ENCODE measurements at regions not wholly inside any gene's neighbourhood (a gene's known extent, or its start where the extent isn't known, plus 50 kb on each side); places are given as distances from the start of the nearest gene placed in this dataset.

GRCh38 chr4:116959045-116959444 is 126.3 kb downstream of the TRAM1L1 start:
- TF ChIP-seq EZH2phosphoT487 (IDR thresholded peaks at IDR 0.05; ENCODE audit: insufficient read depth, low read depth) (no peak), EZH2 (IDR thresholded peaks at IDR 0.05; ENCODE audit: insufficient read depth, poor library complexity, severe bottlenecking) (no peak)
- H3F3A ChIP-seq (ENCODE audit: insufficient read depth): no peaks in the 10 kb centered on the region
- H3K4me2 ChIP-seq (ENCODE audit: unreplicated experiment): no peak overlapping the region
- H3K9me3 ChIP-seq (ENCODE audit: low read depth): peaks cover 7% of the 10 kb centered on the region
- no peaks in the 10 kb centered on the region for H3K79me2 ChIP-seq (ENCODE audit: insufficient read depth)
- no peaks in the 10 kb centered on the region for H3K9me2 ChIP-seq (ENCODE audit: insufficient read depth)
- H3K4me1 ChIP-seq (ENCODE audit: insufficient read depth): no peaks in the 10 kb centered on the region
- in situ Hi-C loops (cut with MboI): no loop called here
- H3K9ac ChIP-seq: no peak overlapping the region
- no peak for DNase-seq
- no peak overlapping the region for H2AFZ ChIP-seq
- H4K20me1 ChIP-seq (ENCODE audit: insufficient read depth): no peaks in the 10 kb centered on the region
- no peaks in the 10 kb centered on the region for H3K27me3 ChIP-seq (replicated peaks; ENCODE audit: insufficient read depth)
- H3K4me3 ChIP-seq: no peak overlapping the region
- H3K36me3 ChIP-seq (ENCODE audit: low read depth): no peaks in the 10 kb centered on the region
- no peak overlapping the region for H3K27ac ChIP-seq

- no peak overlapping the region for H3K4me3 ChIP-seq
- H3K9me3 ChIP-seq (ENCODE audit: low read depth): peaks cover 7% of the 10 kb centered on the region
- WGBS, 2 experiments (ENCODE audit: low coverage in 1 of 2, low lambda C conversion rate in 2 of 2, missing lambda C conversion rate in 2 of 2): 5% methylated on average over 3 of the region's 3 CpGs
- no peaks in the 10 kb centered on the region for H3K27me3 ChIP-seq (replicated peaks; ENCODE audit: insufficient read depth)
- H4K20me1 ChIP-seq (ENCODE audit: insufficient read depth): no peaks in the 10 kb centered on the region
- no peak overlapping the region for H3K27ac ChIP-seq
- H3K9me2 ChIP-seq (ENCODE audit: insufficient read depth): no peaks in the 10 kb centered on the region
- no peaks in the 10 kb centered on the region for H3K79me2 ChIP-seq (ENCODE audit: insufficient read depth)
- H3F3A ChIP-seq (ENCODE audit: insufficient read depth): no peaks in the 10 kb centered on the region
- H3K9ac ChIP-seq: no peak overlapping the region
- H3K4me2 ChIP-seq (ENCODE audit: unreplicated experiment): no peak overlapping the region
- in situ Hi-C loops (cut with MboI): no loop called here
- no peaks in the 10 kb centered on the region for H3K4me1 ChIP-seq (ENCODE audit: insufficient read depth)
- H3K36me3 ChIP-seq (ENCODE audit: low read depth): no peaks in the 10 kb centered on the region
- H2AFZ ChIP-seq: no peak overlapping the region
- no peak for TF ChIP-seq EZH2phosphoT487 (IDR thresholded peaks at IDR 0.05; ENCODE audit: insufficient read depth, low read depth)
- no peak for TF ChIP-seq EZH2 (IDR thresholded peaks at IDR 0.05; ENCODE audit: insufficient read depth, poor library complexity, severe bottlenecking)
- no peak for DNase-seq
Observed at GRCh38 chr4:116953947-116954346, 131.4 kb downstream of the TRAM1L1 start.

- no peak overlapping the region for H3K9ac ChIP-seq
- no peaks in the 10 kb centered on the region for H3K79me2 ChIP-seq (ENCODE audit: insufficient read depth)
- H3K4me2 ChIP-seq (ENCODE audit: unreplicated experiment): no peak overlapping the region
- no peaks in the 10 kb centered on the region for H4K20me1 ChIP-seq (ENCODE audit: insufficient read depth)
- no peak overlapping the region for H3K4me3 ChIP-seq
- no peak for DNase-seq
- H3K27me3 ChIP-seq (replicated peaks; ENCODE audit: insufficient read depth): no peaks in the 10 kb centered on the region
- in situ Hi-C loops (cut with MboI): no loop called here
- no peak overlapping the region for H3K27ac ChIP-seq
- H3K9me3 ChIP-seq (ENCODE audit: low read depth): peaks cover 7% of the 10 kb centered on the region
- no peaks in the 10 kb centered on the region for H3K4me1 ChIP-seq (ENCODE audit: insufficient read depth)
- no peaks in the 10 kb centered on the region for H3K9me2 ChIP-seq (ENCODE audit: insufficient read depth)
- TF ChIP-seq EZH2 (IDR thresholded peaks at IDR 0.05; ENCODE audit: insufficient read depth, poor library complexity, severe bottlenecking): no peak
- no peak for TF ChIP-seq EZH2phosphoT487 (IDR thresholded peaks at IDR 0.05; ENCODE audit: insufficient read depth, low read depth)
- 20% methylated on average over 5 of the region's 5 CpGs for WGBS, 2 experiments (ENCODE audit: low coverage in 1 of 2, low lambda C conversion rate in 2 of 2, missing lambda C conversion rate in 2 of 2)
- H3K36me3 ChIP-seq (ENCODE audit: low read depth): no peaks in the 10 kb centered on the region
- H3F3A ChIP-seq (ENCODE audit: insufficient read depth): no peaks in the 10 kb centered on the region
- H2AFZ ChIP-seq: no peak overlapping the region
Observed at GRCh38 chr4:116952530-116953136, 132.7 kb downstream of the TRAM1L1 start.

GRCh38 chr4:116949856-116950255 is 135.5 kb downstream of the TRAM1L1 start:
- WGBS, 2 experiments (ENCODE audit: low coverage in 1 of 2, low lambda C conversion rate in 2 of 2, missing lambda C conversion rate in 2 of 2): 3 to 4% methylated on average over 4 of the region's 4 CpGs
- Histone ChIP-seq H3K27me3 (replicated peaks; ENCODE audit: insufficient read depth) (no peaks in the 10 kb centered on the region), H3K4me3 (no peak overlapping the region), H3K9me2 (ENCODE audit: insufficient read depth) (no peaks in the 10 kb centered on the region), H3K27ac (no peak overlapping the region), H2AFZ (no peak overlapping the region), H3K9me3 (ENCODE audit: low read depth) (peaks cover 6% of the 10 kb centered on the region), H3K79me2 (ENCODE audit: insufficient read depth) (no peaks in the 10 kb centered on the region), H3F3A (ENCODE audit: insufficient read depth) (no peaks in the 10 kb centered on the region), H4K20me1 (ENCODE audit: insufficient read depth) (no peaks in the 10 kb centered on the region; the same call in 1 of the 2 replicates), H3K9ac (no peak overlapping the region), H3K4me1 (ENCODE audit: insufficient read depth) (no peaks in the 10 kb centered on the region), H3K4me2 (ENCODE audit: unreplicated experiment) (no peak overlapping the region), H3K36me3 (ENCODE audit: low read depth) (no peaks in the 10 kb centered on the region)
- in situ Hi-C loops (cut with MboI): no loop called here
- TF ChIP-seq EZH2 (IDR thresholded peaks at IDR 0.05; ENCODE audit: insufficient read depth, poor library complexity, severe bottlenecking) (no peak), EZH2phosphoT487 (IDR thresholded peaks at IDR 0.05; ENCODE audit: insufficient read depth, low read depth) (no peak)
- DNase-seq: no peak

- Histone ChIP-seq H3K9me3 (ENCODE audit: low read depth) (peaks cover 6% of the 10 kb centered on the region), H3K9me2 (ENCODE audit: insufficient read depth) (no peaks in the 10 kb centered on the region), H3K4me3 (no peak overlapping the region), H3K27me3 (replicated peaks; ENCODE audit: insufficient read depth) (no peaks in the 10 kb centered on the region), H3F3A (ENCODE audit: insufficient read depth) (no peaks in the 10 kb centered on the region), H3K79me2 (ENCODE audit: insufficient read depth) (no peaks in the 10 kb centered on the region), H4K20me1 (ENCODE audit: insufficient read depth) (no peaks in the 10 kb centered on the region; the same call in 1 of the 2 replicates), H3K36me3 (ENCODE audit: low read depth) (no peaks in the 10 kb centered on the region), H3K4me1 (ENCODE audit: insufficient read depth) (no peaks in the 10 kb centered on the region), H3K9ac (no peak overlapping the region), H3K4me2 (ENCODE audit: unreplicated experiment) (no peak overlapping the region), H3K27ac (no peak overlapping the region), H2AFZ (no peak overlapping the region)
- in situ Hi-C loops (cut with MboI): no loop called here
- DNase-seq: no peak
- TF ChIP-seq EZH2phosphoT487 (IDR thresholded peaks at IDR 0.05; ENCODE audit: insufficient read depth, low read depth) (no peak), EZH2 (IDR thresholded peaks at IDR 0.05; ENCODE audit: insufficient read depth, poor library complexity, severe bottlenecking) (no peak)
- WGBS, 2 experiments (ENCODE audit: low coverage in 1 of 2, low lambda C conversion rate in 2 of 2, missing lambda C conversion rate in 2 of 2): 1 to 10% methylated on average over 3 of the region's 3 CpGs
Observed at GRCh38 chr4:116942315-116942714, 143.1 kb downstream of the TRAM1L1 start.

Data from GM23248 (cell line).